ENCODE measurements at regions not wholly inside any gene's neighbourhood (a gene's known extent, or its start where the extent isn't known, plus 50 kb on each side); places are given as distances from the start of the nearest gene placed in this dataset.

- CTCF ChIA-PET = no interaction called here
- Mint-ChIP-seq H3K4me1 (ENCODE audit: low read depth, unreplicated experiment) (no peaks in the 10 kb centered on the region), H3K27ac (ENCODE audit: unreplicated experiment) (no peak overlapping the region), H3K4me3 (ENCODE audit: low read depth, unreplicated experiment) (no peak overlapping the region), H3K36me3 (ENCODE audit: insufficient read depth, unreplicated experiment) (no peaks in the 10 kb centered on the region), H3K9me3 (ENCODE audit: low read depth, unreplicated experiment) (peaks cover 5% of the 10 kb centered on the region), H3K27me3 (ENCODE audit: unreplicated experiment) (no peaks in the 10 kb centered on the region)
- BruUV-seq (replicated peaks) = no TSS peak
- intact Hi-C loops (cut with micrococcal nuclease; ENCODE audit: unreplicated experiment) = no loop called here
- DNase-seq = no peak
- TF ChIP-seq, protein P1, sequence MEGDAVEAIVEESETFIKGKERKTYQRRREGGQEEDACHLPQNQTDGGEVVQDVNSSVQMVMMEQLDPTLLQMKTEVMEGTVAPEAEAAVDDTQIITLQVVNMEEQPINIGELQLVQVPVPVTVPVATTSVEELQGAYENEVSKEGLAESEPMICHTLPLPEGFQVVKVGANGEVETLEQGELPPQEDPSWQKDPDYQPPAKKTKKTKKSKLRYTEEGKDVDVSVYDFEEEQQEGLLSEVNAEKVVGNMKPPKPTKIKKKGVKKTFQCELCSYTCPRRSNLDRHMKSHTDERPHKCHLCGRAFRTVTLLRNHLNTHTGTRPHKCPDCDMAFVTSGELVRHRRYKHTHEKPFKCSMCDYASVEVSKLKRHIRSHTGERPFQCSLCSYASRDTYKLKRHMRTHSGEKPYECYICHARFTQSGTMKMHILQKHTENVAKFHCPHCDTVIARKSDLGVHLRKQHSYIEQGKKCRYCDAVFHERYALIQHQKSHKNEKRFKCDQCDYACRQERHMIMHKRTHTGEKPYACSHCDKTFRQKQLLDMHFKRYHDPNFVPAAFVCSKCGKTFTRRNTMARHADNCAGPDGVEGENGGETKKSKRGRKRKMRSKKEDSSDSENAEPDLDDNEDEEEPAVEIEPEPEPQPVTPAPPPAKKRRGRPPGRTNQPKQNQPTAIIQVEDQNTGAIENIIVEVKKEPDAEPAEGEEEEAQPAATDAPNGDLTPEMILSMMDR (IDR thresholded peaks at IDR 0.05; ENCODE audit: unreplicated experiment) = no peak
Observed at GRCh38 chr21:22311741-22312462, 1313.7 kb downstream of the NCAM2 start.

- no TSS peak for BruUV-seq (replicated peaks)
- intact Hi-C loops (cut with micrococcal nuclease; ENCODE audit: unreplicated experiment) = no loop called here
- no peaks in the 10 kb centered on the region for H3K36me3 Mint-ChIP-seq (ENCODE audit: insufficient read depth, unreplicated experiment)
- CTCF ChIA-PET = no interaction called here
- H3K4me3 Mint-ChIP-seq (ENCODE audit: low read depth, unreplicated experiment) = no peak overlapping the region
- no peaks in the 10 kb centered on the region for H3K4me1 Mint-ChIP-seq (ENCODE audit: low read depth, unreplicated experiment)
- TF ChIP-seq, protein P1 (IDR thresholded peaks at IDR 0.05; ENCODE audit: unreplicated experiment) = no peak
- H3K27ac Mint-ChIP-seq (ENCODE audit: unreplicated experiment) = no peak overlapping the region
- DNase-seq = no peak
- H3K9me3 Mint-ChIP-seq (ENCODE audit: low read depth, unreplicated experiment) = peaks cover 8% of the 10 kb centered on the region
- H3K27me3 Mint-ChIP-seq (ENCODE audit: unreplicated experiment) = no peaks in the 10 kb centered on the region
Observed at GRCh38 chr21:22314963-22315362, 1316.8 kb downstream of the NCAM2 start.

DNA sequence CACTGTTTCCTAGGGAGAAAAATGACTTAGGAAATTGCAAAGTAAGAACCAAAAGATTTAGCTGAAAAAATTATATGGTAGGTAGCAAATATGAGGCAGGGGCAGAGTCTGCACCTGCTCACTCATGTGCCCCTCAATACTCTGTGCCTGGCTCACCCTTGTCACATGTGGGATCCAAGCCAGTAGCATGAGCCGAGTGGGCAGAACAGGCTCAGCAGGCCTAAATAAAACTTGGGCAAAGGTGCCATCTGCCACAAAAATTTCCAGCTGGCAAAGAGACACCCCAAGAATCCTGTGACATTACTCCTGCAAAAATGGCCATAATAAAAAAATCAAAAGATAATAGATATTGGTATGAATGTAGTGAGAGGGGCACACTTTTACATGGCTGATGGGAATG, 1321.2 kb downstream of the NCAM2 start:
- H3K36me3 Mint-ChIP-seq (ENCODE audit: insufficient read depth, unreplicated experiment) = no peaks in the 10 kb centered on the region
- CTCF ChIA-PET = no interaction called here
- no peaks in the 10 kb centered on the region for H3K27me3 Mint-ChIP-seq (ENCODE audit: unreplicated experiment)
- no TSS peak for BruUV-seq (replicated peaks)
- no peak for DNase-seq
- no peaks in the 10 kb centered on the region for H3K4me1 Mint-ChIP-seq (ENCODE audit: low read depth, unreplicated experiment)
- peaks cover 7% of the 10 kb centered on the region for H3K9me3 Mint-ChIP-seq (ENCODE audit: low read depth, unreplicated experiment)
- H3K4me3 Mint-ChIP-seq (ENCODE audit: low read depth, unreplicated experiment) = no peak overlapping the region
- no peak overlapping the region for H3K27ac Mint-ChIP-seq (ENCODE audit: unreplicated experiment)
- TF ChIP-seq, protein P1 (IDR thresholded peaks at IDR 0.05; ENCODE audit: unreplicated experiment) = no peak
- intact Hi-C loops (cut with micrococcal nuclease; ENCODE audit: unreplicated experiment) = no loop called here

DNA sequence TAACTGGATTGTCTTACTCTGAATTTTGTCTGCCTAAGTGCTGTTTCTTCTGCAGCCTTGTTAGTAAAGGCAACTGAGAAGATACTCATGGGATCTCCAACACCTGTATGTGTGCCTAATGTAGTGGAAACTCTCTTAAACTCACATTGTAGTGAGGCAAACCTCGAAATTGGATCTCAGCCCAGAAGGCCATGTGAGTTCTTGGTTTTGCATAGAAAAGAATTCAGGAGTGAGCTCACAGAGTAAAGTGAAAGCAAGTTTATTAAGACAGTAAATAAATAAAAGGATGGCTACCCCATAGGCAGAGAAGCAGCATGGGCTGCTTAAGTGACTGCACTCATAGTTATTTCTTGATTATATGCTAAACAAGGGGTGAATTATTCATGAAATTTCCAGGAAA, 1344.7 kb downstream of the NCAM2 start:
- Mint-ChIP-seq H3K9me3 (ENCODE audit: low read depth, unreplicated experiment) (peaks cover 19% of the 10 kb centered on the region), H3K27ac (ENCODE audit: unreplicated experiment) (no peak overlapping the region), H3K4me1 (ENCODE audit: low read depth, unreplicated experiment) (no peaks in the 10 kb centered on the region), H3K4me3 (ENCODE audit: low read depth, unreplicated experiment) (no peak overlapping the region), H3K27me3 (ENCODE audit: unreplicated experiment) (no peaks in the 10 kb centered on the region), H3K36me3 (ENCODE audit: insufficient read depth, unreplicated experiment) (no peaks in the 10 kb centered on the region)
- CTCF ChIA-PET = no interaction called here
- no TSS peak for BruUV-seq (replicated peaks)
- no peak for DNase-seq
- intact Hi-C loops (cut with micrococcal nuclease; ENCODE audit: unreplicated experiment) = no loop called here
- TF ChIP-seq, protein P1 (IDR thresholded peaks at IDR 0.05; ENCODE audit: unreplicated experiment) = no peak

All from Calu3 (cell line).